ENCODE measurements at regions not wholly inside any gene's neighbourhood (a gene's known extent, or its start where the extent isn't known, plus 50 kb on each side); places are given as distances from the start of the nearest gene placed in this dataset.

- Histone ChIP-seq H3K9me3 (ENCODE audit: severe bottlenecking) (no peaks in the 10 kb centered on the region), H3K4me3 (ENCODE audit: low read depth, low read length) (no peak overlapping the region), H3K27me3 (ENCODE audit: insufficient read depth, low read depth, severe bottlenecking) (peaks cover 14% of the 10 kb centered on the region), H3K27ac (no peak overlapping the region), H3K36me3 (no peaks in the 10 kb centered on the region)
- no peak for TF ChIP-seq CTCF (IDR thresholded peaks at IDR 0.05; ENCODE audit: low read depth, low read length)
- no peak for DNase-seq
Observed at GRCh38 chr18:55775972-55776371, 188.0 kb upstream of the TCF4 start.

- Histone ChIP-seq H3K27ac (no peak overlapping the region), H3K27me3 (ENCODE audit: insufficient read depth, low read depth, severe bottlenecking) (peaks cover 4% of the 10 kb centered on the region), H3K4me3 (ENCODE audit: low read depth, low read length) (no peak overlapping the region), H3K36me3 (no peaks in the 10 kb centered on the region), H3K9me3 (ENCODE audit: severe bottlenecking) (no peaks in the 10 kb centered on the region)
- no peak for TF ChIP-seq CTCF (IDR thresholded peaks at IDR 0.05; ENCODE audit: low read depth, low read length)
- no peak for DNase-seq
Observed at GRCh38 chr18:55774505-55774904, 186.5 kb upstream of the TCF4 start.

- Histone ChIP-seq H3K4me3 (ENCODE audit: low read depth, low read length) (no peak overlapping the region), H3K27me3 (ENCODE audit: insufficient read depth, low read depth, severe bottlenecking) (no peaks in the 10 kb centered on the region), H3K9me3 (ENCODE audit: severe bottlenecking) (no peaks in the 10 kb centered on the region), H3K27ac (no peak overlapping the region), H3K36me3 (no peaks in the 10 kb centered on the region)
- DNase-seq, result no peak
- no peak for TF ChIP-seq CTCF (IDR thresholded peaks at IDR 0.05; ENCODE audit: low read depth, low read length)
Observed at GRCh38 chr18:55768255-55768654, 180.3 kb upstream of the TCF4 start.

- Histone ChIP-seq H3K36me3 (no peaks in the 10 kb centered on the region), H3K9me3 (ENCODE audit: severe bottlenecking) (no peaks in the 10 kb centered on the region), H3K27me3 (ENCODE audit: insufficient read depth, low read depth, severe bottlenecking) (no peaks in the 10 kb centered on the region), H3K27ac (no peak overlapping the region), H3K4me3 (ENCODE audit: low read depth, low read length) (no peak overlapping the region)
- no peak for DNase-seq
- no peak for TF ChIP-seq CTCF (IDR thresholded peaks at IDR 0.05; ENCODE audit: low read depth, low read length)
Observed at GRCh38 chr18:55764386-55764785, 176.4 kb upstream of the TCF4 start.

GRCh38 chr18:55763805-55764204 is 175.8 kb upstream of the TCF4 start:
- Histone ChIP-seq H3K4me3 (ENCODE audit: low read depth, low read length) (no peak overlapping the region), H3K27ac (no peak overlapping the region), H3K27me3 (ENCODE audit: insufficient read depth, low read depth, severe bottlenecking) (no peaks in the 10 kb centered on the region), H3K9me3 (ENCODE audit: severe bottlenecking) (no peaks in the 10 kb centered on the region), H3K36me3 (no peaks in the 10 kb centered on the region)
- DNase-seq, result no peak
- no peak for TF ChIP-seq CTCF (IDR thresholded peaks at IDR 0.05; ENCODE audit: low read depth, low read length)

- H3K4me3 ChIP-seq (ENCODE audit: low read depth, low read length), result no peak overlapping the region
- H3K27me3 ChIP-seq (ENCODE audit: insufficient read depth, low read depth, severe bottlenecking), result no peaks in the 10 kb centered on the region
- DNase-seq, result no peak
- no peak overlapping the region for H3K27ac ChIP-seq
- no peaks in the 10 kb centered on the region for H3K36me3 ChIP-seq
- no peak for TF ChIP-seq CTCF (IDR thresholded peaks at IDR 0.05; ENCODE audit: low read depth, low read length)
- no peaks in the 10 kb centered on the region for H3K9me3 ChIP-seq (ENCODE audit: severe bottlenecking)
Observed at GRCh38 chr18:55763298-55763697, 175.3 kb upstream of the TCF4 start.
